Choroid plexus epithelial cell (primary cell): ENCODE measurements at regions not wholly inside any gene's neighbourhood (a gene's known extent, or its start where the extent isn't known, plus 50 kb on each side); places are given as distances from the start of the nearest gene placed in this dataset.

Experiments
- DNase-seq: peaks from one replicate; pipeline ENCODE4 v3.0.0-alpha.2; 2010; ENCODE audit warnings: low read depth
- H3K4me3 ChIP-seq: 2 replicates; pipeline ENCODE4 v1.5.1; 2011; ENCODE audit warnings: low read depth, mild to moderate bottlenecking, control low read depth, low read length, moderate library complexity
- CTCF ChIP-seq: conservative IDR thresholded peaks from 2 replicates; pipeline ENCODE4 v1.5.1; 2011; ENCODE audit warnings: low read depth, mild to moderate bottlenecking, control low read depth, inconsistent platforms, low read length, moderate library complexity

- no peak for DNase-seq
- no peak overlapping the region for H3K4me3 ChIP-seq
- no peak for TF ChIP-seq CTCF
Measured at GRCh38 chr3:20510396-20510795, 324.4 kb upstream of the SGO1 start.

GRCh38 chr3:20503394-20504082, 317.5 kb upstream of the SGO1 start:
- no peak for DNase-seq
- TF ChIP-seq CTCF: no peak
- H3K4me3 ChIP-seq: no peak overlapping the region

GRCh38 chr3:20490996-20491395, 305.0 kb upstream of the SGO1 start:
- H3K4me3 ChIP-seq: no peak overlapping the region
- DNase-seq: no peak
- no peak for TF ChIP-seq CTCF

- no peak for TF ChIP-seq CTCF
Measured at GRCh38 chr3:20488151-20488550, 302.1 kb upstream of the SGO1 start.

GRCh38 chr3:20484126-20484525, 298.1 kb upstream of the SGO1 start:
- DNase-seq: no peak
- no peak overlapping the region for H3K4me3 ChIP-seq
- TF ChIP-seq CTCF: no peak

More at GRCh38 chr3:20488151-20488550, 302.1 kb upstream of the SGO1 start:
- no peak overlapping the region for H3K4me3 ChIP-seq
- no peak for DNase-seq

- no peak overlapping the region for H3K4me3 ChIP-seq
- no peak for DNase-seq
- TF ChIP-seq CTCF: no peak
Measured at GRCh38 chr3:20482350-20482749, 296.3 kb upstream of the SGO1 start.

- TF ChIP-seq CTCF: no peak
- DNase-seq: peak; percentile 3
- no peak overlapping the region for H3K4me3 ChIP-seq
Measured at GRCh38 chr3:20480786-20481365, 294.9 kb upstream of the SGO1 start.
